Cardiac muscle cell (in vitro differentiated cells and primary cell): ENCODE measurements at regions not wholly inside any gene's neighbourhood (a gene's known extent, or its start where the extent isn't known, plus 50 kb on each side); places are given as distances from the start of the nearest gene placed in this dataset.
A peak's percentile ranks its signal among the peaks of the same experiment; 100 is the strongest.

Source experiments
- DNase-seq, 2 donors: peaks; one replicate each; pipeline versions ENCODE4 v3.0.0 to v3.0.0-alpha.2; 2010 to 2017; ENCODE audit warnings: low read depth in 1 of 2, low spot score in 1 of 2
- H3K27ac ChIP-seq: fragments of 200-600 bp; sonication (generic); 2 replicates; pipeline ENCODE4 v1.5.1; 2016
- H3K27me3 ChIP-seq: fragments of 200-600 bp; sonication (generic); 2 replicates; pipeline ENCODE4 v1.6.0; 2016; ENCODE audit warnings: control low read depth
- H3K36me3 ChIP-seq: fragments of 200-600 bp; sonication (generic); 2 replicates; pipeline ENCODE4 v1.5.1; 2016; ENCODE audit warnings: control low read depth
- H3K4me1 ChIP-seq: fragments of 200-600 bp; sonication (generic); 2 replicates; pipeline ENCODE4 v1.8.1; 2017; ENCODE audit warnings: low read depth, mild to moderate bottlenecking, mixed run types
- H3K4me3 ChIP-seq: fragments of 200-600 bp; sonication (generic); 2 replicates; pipeline ENCODE4 v1.5.1; 2016; ENCODE audit warnings: mild to moderate bottlenecking
- H3K9me3 ChIP-seq: fragments of 200-600 bp; sonication (generic); 2 replicates; pipeline ENCODE4 v1.5.1; 2017; ENCODE audit warnings: low read depth, mild to moderate bottlenecking, control low read depth
- TF ChIP-seq, protein P1 (sequence below): IDR thresholded peaks from 2 replicates; pipeline ENCODE4 v1.5.1; 2012; ENCODE audit warnings: low read depth, mild to moderate bottlenecking, low read length

DNA sequence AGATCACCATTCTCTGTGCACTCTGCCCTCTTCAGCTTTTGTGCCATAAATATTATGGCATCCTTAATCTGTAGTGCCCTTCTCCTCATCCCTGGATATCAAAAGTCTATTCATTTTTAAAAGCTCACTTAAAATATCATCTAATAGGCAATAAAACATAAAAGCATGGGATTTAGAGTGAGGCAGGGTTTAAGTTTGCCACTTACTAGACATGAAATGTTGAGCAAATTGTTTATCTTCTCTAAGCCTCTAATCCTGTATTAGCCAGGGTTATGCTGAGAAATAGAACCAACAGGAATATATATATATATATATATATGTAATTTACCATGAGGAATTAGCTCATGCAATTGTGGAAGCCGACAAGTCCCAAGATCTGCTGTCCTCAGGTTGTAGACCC is 472.4 kb upstream of the HS3ST1 start:
- H3K36me3 ChIP-seq = no peaks in the 10 kb centered on the region
- no peaks in the 10 kb centered on the region for H3K9me3 ChIP-seq
- no peak overlapping the region for H3K27ac ChIP-seq
- no peaks in the 10 kb centered on the region for H3K27me3 ChIP-seq
- TF ChIP-seq, protein P1, sequence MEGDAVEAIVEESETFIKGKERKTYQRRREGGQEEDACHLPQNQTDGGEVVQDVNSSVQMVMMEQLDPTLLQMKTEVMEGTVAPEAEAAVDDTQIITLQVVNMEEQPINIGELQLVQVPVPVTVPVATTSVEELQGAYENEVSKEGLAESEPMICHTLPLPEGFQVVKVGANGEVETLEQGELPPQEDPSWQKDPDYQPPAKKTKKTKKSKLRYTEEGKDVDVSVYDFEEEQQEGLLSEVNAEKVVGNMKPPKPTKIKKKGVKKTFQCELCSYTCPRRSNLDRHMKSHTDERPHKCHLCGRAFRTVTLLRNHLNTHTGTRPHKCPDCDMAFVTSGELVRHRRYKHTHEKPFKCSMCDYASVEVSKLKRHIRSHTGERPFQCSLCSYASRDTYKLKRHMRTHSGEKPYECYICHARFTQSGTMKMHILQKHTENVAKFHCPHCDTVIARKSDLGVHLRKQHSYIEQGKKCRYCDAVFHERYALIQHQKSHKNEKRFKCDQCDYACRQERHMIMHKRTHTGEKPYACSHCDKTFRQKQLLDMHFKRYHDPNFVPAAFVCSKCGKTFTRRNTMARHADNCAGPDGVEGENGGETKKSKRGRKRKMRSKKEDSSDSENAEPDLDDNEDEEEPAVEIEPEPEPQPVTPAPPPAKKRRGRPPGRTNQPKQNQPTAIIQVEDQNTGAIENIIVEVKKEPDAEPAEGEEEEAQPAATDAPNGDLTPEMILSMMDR = no peak
- no peak for DNase-seq
- no peak overlapping the region for H3K4me3 ChIP-seq
- no peaks in the 10 kb centered on the region for H3K4me1 ChIP-seq

DNA sequence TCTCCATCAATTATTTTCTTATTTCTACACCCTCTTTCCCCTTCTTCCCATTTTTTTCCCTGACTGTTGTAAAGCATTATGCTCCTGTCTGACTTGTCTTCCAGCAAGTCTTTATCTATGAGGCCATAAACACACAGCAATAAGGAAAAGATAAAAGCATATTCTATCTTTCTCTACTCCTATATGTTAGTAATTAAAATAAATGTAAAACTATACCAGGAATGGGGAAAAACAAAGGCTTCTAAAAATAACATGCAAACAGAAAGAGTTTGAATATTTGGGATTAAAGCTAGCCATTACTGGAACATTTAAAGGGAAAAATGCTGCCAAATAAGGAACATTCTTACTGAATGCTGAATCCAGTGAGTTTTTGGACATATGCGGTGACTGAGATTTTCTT is 471.7 kb upstream of the HS3ST1 start:
- TF ChIP-seq, protein P1 = no peak

DNA sequence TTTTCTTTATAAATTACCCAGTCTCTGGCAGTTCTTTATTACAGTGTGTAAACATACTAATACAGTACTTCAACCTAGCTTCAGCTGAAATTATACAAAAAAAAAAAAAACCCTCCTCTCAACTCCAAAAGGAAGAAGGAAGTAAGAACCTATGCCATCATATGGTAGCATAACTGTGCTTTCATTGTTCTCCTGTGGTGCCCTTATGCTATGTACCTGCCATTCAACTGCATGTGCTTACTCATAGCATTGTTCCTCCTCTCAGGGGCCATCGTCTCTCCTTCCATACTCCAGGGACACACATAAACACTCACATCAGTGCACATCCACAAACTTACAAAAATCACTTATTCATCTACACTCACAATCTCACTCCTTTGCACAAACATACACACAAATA is 470.1 kb upstream of the HS3ST1 start:
- no peak overlapping the region for H3K27ac ChIP-seq
- H3K4me1 ChIP-seq = no peaks in the 10 kb centered on the region
- H3K27me3 ChIP-seq = no peaks in the 10 kb centered on the region
- DNase-seq = no peak
- TF ChIP-seq, protein P1 = no peak
- H3K9me3 ChIP-seq = no peaks in the 10 kb centered on the region
- no peaks in the 10 kb centered on the region for H3K36me3 ChIP-seq
- H3K4me3 ChIP-seq = no peak overlapping the region

More for the DNA sequence above, 471.7 kb upstream of the HS3ST1 start:
- Histone ChIP-seq H3K4me3 (no peak overlapping the region), H3K4me1 (no peaks in the 10 kb centered on the region), H3K27ac (no peak overlapping the region), H3K27me3 (no peaks in the 10 kb centered on the region), H3K36me3 (no peaks in the 10 kb centered on the region), H3K9me3 (no peaks in the 10 kb centered on the region)
- no peak for DNase-seq

DNA sequence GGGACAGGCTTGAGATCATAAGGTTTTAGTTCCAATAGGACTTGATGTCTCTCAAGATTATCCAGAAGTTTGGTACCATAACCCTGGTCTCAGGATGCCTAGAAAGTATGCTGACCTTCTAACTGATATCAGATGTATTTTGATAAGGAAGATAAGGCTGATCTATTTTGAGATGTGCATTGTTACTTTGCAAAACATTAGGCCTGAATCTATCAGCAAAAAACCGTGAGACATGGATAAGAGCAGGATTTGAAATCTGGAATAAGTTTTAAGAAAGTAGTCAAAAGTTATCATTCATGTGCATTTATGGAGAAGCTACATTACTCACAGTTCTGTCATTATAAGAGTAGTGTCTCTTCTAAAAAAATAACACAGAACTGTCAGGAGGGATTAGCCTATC is 467.1 kb upstream of the HS3ST1 start:
- no peaks in the 10 kb centered on the region for H3K36me3 ChIP-seq
- no peaks in the 10 kb centered on the region for H3K4me1 ChIP-seq
- H3K4me3 ChIP-seq = no peak overlapping the region
- H3K9me3 ChIP-seq = no peaks in the 10 kb centered on the region
- H3K27ac ChIP-seq = no peak overlapping the region
- no peaks in the 10 kb centered on the region for H3K27me3 ChIP-seq
- no peak for DNase-seq
- TF ChIP-seq, protein P1 = no peak

DNA sequence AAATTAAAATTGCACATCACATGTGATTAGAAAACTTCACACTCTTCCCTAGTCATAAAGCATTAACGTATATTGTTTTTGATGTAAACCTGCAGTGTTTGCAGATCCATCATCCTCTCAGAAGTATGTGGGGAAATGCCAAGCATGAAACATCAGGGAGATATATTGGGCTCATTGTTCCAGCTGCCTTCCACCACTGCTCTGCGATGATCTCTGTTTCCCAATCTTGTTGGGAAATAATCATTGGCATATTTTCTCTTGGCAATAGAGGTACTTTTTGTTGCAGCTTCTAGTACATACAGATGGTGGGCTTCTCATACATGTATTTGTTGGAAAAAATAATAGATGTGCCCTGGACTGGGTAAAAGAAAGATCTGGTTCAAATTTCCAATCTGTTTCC is 466.3 kb upstream of the HS3ST1 start:
- no peaks in the 10 kb centered on the region for H3K4me1 ChIP-seq
- TF ChIP-seq, protein P1 = no peak

DNA sequence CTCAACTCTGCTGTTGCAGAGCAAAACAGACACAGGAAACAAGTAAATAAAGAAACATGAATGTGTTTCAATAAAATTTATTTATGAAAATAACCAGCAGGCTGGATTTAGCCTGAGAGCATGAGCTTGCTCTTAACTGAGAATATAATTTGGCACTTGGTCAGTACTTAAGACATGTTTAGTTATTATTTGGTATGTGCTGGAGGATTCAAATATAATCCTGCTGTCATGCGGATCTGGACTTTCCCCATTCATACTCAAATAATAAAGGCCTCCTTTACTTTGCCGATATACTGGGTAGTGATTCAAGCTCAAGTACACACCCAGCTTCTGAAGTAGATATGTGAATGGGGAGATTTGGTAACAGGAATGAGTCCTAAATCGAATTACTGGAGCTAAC is 465.5 kb upstream of the HS3ST1 start:
- H3K27ac ChIP-seq = no peak overlapping the region
- no peaks in the 10 kb centered on the region for H3K4me1 ChIP-seq
- DNase-seq = no peak
- no peaks in the 10 kb centered on the region for H3K36me3 ChIP-seq
- H3K9me3 ChIP-seq = no peaks in the 10 kb centered on the region
- no peaks in the 10 kb centered on the region for H3K27me3 ChIP-seq
- TF ChIP-seq, protein P1 = no peak
- H3K4me3 ChIP-seq = no peak overlapping the region

More for the DNA sequence above, 466.3 kb upstream of the HS3ST1 start:
- Histone ChIP-seq H3K4me3 (no peak overlapping the region), H3K9me3 (no peaks in the 10 kb centered on the region), H3K36me3 (no peaks in the 10 kb centered on the region), H3K27ac (no peak overlapping the region), H3K27me3 (no peaks in the 10 kb centered on the region)
- DNase-seq = peak in 1 of 2 donors; percentile 72
